ENCODE measurements at regions not wholly inside any gene's neighbourhood (a gene's known extent, or its start where the extent isn't known, plus 50 kb on each side); places are given as distances from the start of the nearest gene placed in this dataset.

- H3K9me3 ChIP-seq (ENCODE audit: control insufficient read depth, insufficient read depth, low read depth, low read length) = no peaks in the 10 kb centered on the region
- POLR2A ChIA-PET = no interaction called here
- CTCF ChIA-PET = no interaction called here
- H3K27ac ChIP-seq (ENCODE audit: extremely low read depth, low read depth, low read length) = no peak overlapping the region
- H3K4me3 ChIP-seq (ENCODE audit: low read depth, low read length) = no peak overlapping the region
- no peaks in the 10 kb centered on the region for H3K36me3 ChIP-seq (ENCODE audit: control insufficient read depth in 2 of 2, insufficient read depth in 1 of 2, low read length in 2 of 2)
- TF ChIP-seq MEIS1 (CRISPR knock-in tag; IDR thresholded peaks at IDR 0.05; ENCODE audit: borderline replicate concordance) (no peak), ZNF239 (tag by site-specific recombination; IDR thresholded peaks at IDR 0.05) (no peak), TRIM28 (IDR thresholded peaks at IDR 0.05; ENCODE audit: borderline replicate concordance, low read length) (no peak), ZNF157 (tag by site-specific recombination; IDR thresholded peaks at IDR 0.05) (no peak), ZEB2 (tag by site-specific recombination; IDR thresholded peaks at IDR 0.05) (no peak), ZNF549 (tag by site-specific recombination; IDR thresholded peaks at IDR 0.05) (no peak), ZNF341 (tag by site-specific recombination; IDR thresholded peaks at IDR 0.05; ENCODE audit: low read depth) (no peak), ZNF10 (tag by site-specific recombination; IDR thresholded peaks at IDR 0.05) (no peak), ZNF121 (tag by site-specific recombination; IDR thresholded peaks at IDR 0.05) (no peak), ZNF521 (tag by site-specific recombination; IDR thresholded peaks at IDR 0.05) (no peak), ZSCAN30 (tag by site-specific recombination; IDR thresholded peaks at IDR 0.05) (no peak), ZNF513 (tag by site-specific recombination; IDR thresholded peaks at IDR 0.05) (no peak), ZNF664 (tag by site-specific recombination; IDR thresholded peaks at IDR 0.05) (no peak)
- H3K4me1 ChIP-seq (ENCODE audit: control insufficient read depth, insufficient read depth, low read length) = no peaks in the 10 kb centered on the region
These were observed 615.5 kb upstream of the KLHL29 start for GRCh38 chr2:22769497-22769896.

DNA sequence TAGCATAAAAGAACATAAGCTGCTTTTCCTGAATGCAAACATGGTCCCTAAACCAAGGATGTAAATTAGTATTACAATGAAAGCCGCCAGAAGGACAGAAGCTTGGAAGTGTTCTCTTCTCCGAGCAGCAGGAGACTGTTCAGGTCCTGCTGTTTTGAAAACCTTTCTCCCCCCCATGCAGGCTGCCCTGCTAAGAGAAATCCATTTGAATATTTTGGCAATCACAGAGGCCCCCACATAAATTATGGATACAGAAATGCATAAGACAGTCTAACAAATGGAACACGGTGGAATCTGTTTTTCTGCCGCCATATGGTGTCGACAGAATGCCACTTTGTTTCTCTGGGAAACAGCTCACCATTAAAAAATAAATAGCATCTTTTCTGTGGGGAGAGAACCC lies 600.4 kb upstream of the KLHL29 start:
- ChIA-PET CTCF (no interaction called here), POLR2A (no interaction called here)
- H3K4me1 ChIP-seq (ENCODE audit: control insufficient read depth, insufficient read depth, low read length) = no peaks in the 10 kb centered on the region
- no peak overlapping the region for H3K4me3 ChIP-seq (ENCODE audit: low read depth, low read length)
- no peak overlapping the region for H3K27ac ChIP-seq (ENCODE audit: extremely low read depth, low read depth, low read length)
- H3K9me3 ChIP-seq (ENCODE audit: control insufficient read depth, insufficient read depth, low read depth, low read length) = no peaks in the 10 kb centered on the region
- TF ChIP-seq ZBTB8A (tag by site-specific recombination; IDR thresholded peaks at IDR 0.05) = no peak
- H3K36me3 ChIP-seq (ENCODE audit: control insufficient read depth in 2 of 2, insufficient read depth in 1 of 2, low read length in 2 of 2) = no peaks in the 10 kb centered on the region

DNA sequence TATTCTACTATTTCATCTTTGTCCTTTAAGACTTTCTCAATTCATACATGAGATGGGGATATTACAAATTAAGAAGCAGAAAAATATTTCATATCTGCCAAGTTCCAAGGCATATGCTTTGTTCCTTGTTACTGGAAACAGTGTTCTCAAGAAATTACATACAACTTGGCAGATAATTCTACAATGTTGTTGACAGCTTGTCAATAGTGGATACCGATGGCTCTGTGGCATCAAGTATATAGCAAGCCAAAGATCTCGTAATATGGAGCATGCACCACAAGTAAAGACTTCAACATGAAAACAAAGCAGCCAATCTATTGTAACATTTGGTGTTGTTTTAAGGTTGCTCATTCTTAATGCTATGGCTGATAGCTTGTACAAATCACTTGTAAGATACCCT lies 598.2 kb upstream of the KLHL29 start:
- Histone ChIP-seq H3K4me3 (ENCODE audit: low read depth, low read length) (no peak overlapping the region), H3K36me3 (ENCODE audit: control insufficient read depth in 2 of 2, insufficient read depth in 1 of 2, low read length in 2 of 2) (no peaks in the 10 kb centered on the region), H3K4me1 (ENCODE audit: control insufficient read depth, insufficient read depth, low read length) (no peaks in the 10 kb centered on the region), H3K9me3 (ENCODE audit: control insufficient read depth, insufficient read depth, low read depth, low read length) (no peaks in the 10 kb centered on the region), H3K27ac (ENCODE audit: extremely low read depth, low read depth, low read length) (no peak overlapping the region)
- POLR2A ChIA-PET = no interaction called here
- CTCF ChIA-PET = no interaction called here
- no peak for TF ChIP-seq ZNF707 (tag by site-specific recombination; IDR thresholded peaks at IDR 0.05)
- no peak for TF ChIP-seq ZFP37 (tag by site-specific recombination; IDR thresholded peaks at IDR 0.05)
- TF ChIP-seq ZNF146 (tag by site-specific recombination; IDR thresholded peaks at IDR 0.05) = no peak
- no peak for TF ChIP-seq ZBTB6 (tag by site-specific recombination; IDR thresholded peaks at IDR 0.05)
- no peak for TF ChIP-seq ZNF626 (tag by site-specific recombination; IDR thresholded peaks at IDR 0.05)

DNA sequence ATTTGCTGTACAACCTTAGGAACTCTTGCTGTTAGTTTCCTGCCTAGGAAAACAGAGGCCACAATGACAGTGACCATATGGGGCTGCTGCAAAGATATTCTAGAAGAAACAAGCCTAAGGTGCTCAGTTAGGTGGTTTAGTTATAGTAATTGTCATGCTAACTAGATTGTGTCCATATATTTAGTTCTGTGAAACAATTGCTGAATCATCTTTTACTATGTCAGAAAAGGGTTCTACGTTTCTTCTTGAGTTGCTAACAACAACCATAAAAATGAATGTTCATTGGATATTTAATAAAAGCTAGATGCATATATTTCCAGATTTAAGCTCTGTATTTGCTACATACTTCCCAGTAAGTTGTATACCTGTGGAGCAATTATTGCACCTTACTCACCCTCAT lies 597.2 kb upstream of the KLHL29 start:
- ChIA-PET POLR2A (no interaction called here), CTCF (no interaction called here)
- TF ChIP-seq ZNF239 (tag by site-specific recombination; IDR thresholded peaks at IDR 0.05) (no peak), HOXC10 (CRISPR knock-in tag; IDR thresholded peaks at IDR 0.05) (no peak), ZSCAN16 (tag by site-specific recombination; IDR thresholded peaks at IDR 0.05) (no peak), ZNF37A (tag by site-specific recombination; IDR thresholded peaks at IDR 0.05) (no peak), GLIS2 (tag by site-specific recombination; IDR thresholded peaks at IDR 0.05) (no peak), HOXD13 (CRISPR knock-in tag; IDR thresholded peaks at IDR 0.05; ENCODE audit: borderline replicate concordance) (no peak)
- TF ChIP-seq, protein P1, sequence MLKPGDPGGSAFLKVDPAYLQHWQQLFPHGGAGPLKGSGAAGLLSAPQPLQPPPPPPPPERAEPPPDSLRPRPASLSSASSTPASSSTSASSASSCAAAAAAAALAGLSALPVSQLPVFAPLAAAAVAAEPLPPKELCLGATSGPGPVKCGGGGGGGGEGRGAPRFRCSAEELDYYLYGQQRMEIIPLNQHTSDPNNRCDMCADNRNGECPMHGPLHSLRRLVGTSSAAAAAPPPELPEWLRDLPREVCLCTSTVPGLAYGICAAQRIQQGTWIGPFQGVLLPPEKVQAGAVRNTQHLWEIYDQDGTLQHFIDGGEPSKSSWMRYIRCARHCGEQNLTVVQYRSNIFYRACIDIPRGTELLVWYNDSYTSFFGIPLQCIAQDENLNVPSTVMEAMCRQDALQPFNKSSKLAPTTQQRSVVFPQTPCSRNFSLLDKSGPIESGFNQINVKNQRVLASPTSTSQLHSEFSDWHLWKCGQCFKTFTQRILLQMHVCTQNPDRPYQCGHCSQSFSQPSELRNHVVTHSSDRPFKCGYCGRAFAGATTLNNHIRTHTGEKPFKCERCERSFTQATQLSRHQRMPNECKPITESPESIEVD (tag by site-specific recombination; IDR thresholded peaks at IDR 0.05) = no peak
- no peaks in the 10 kb centered on the region for H3K4me1 ChIP-seq (ENCODE audit: control insufficient read depth, insufficient read depth, low read length)
- H3K27ac ChIP-seq (ENCODE audit: extremely low read depth, low read depth, low read length) = no peak overlapping the region
- no peak overlapping the region for H3K4me3 ChIP-seq (ENCODE audit: low read depth, low read length)
- no peaks in the 10 kb centered on the region for H3K36me3 ChIP-seq (ENCODE audit: control insufficient read depth in 2 of 2, insufficient read depth in 1 of 2, low read length in 2 of 2)
- no peaks in the 10 kb centered on the region for H3K9me3 ChIP-seq (ENCODE audit: control insufficient read depth, insufficient read depth, low read depth, low read length)

Data from HEK293 (cell line).